A673 (cell line): ENCODE measurements at regions not wholly inside any gene's neighbourhood (a gene's known extent, or its start where the extent isn't known, plus 50 kb on each side); places are given as distances from the start of the nearest gene placed in this dataset.

Source experiments
- BruUV-seq: library from RNA; stranded (reverse); fragments of 400-500 nt; replicated peaks from 2 replicates; lab custom pipeline; 2021; lab: Mats Ljungman, UMichigan
- CTCF ChIA-PET: fragments of 300-600 bp; sonication (Branson Sonifier 250); formaldehyde crosslinking; loops from one replicate; lab custom pipeline; 2022; ENCODE audit warnings: antibody characterized with exemption; lab: Charles Lee
- POLR2A ChIA-PET: fragments of 300-600 bp; sonication (Branson Sonifier 250); formaldehyde crosslinking; loops from one replicate; lab custom pipeline; 2022; ENCODE audit warnings: antibody characterized with exemption; ENCODE audit not compliant: low non-redundant PET; lab: Charles Lee
- DNase-seq: peaks from one replicate; pipeline ENCODE4 v3.0.0-alpha.2; 2015; ENCODE audit warnings: low spot score
- H3K27ac ChIP-seq: fragments of 200-600 bp; sonication (generic); 2 replicates; pipeline ENCODE4 v1.5.1; 2016; ENCODE audit warnings: mixed run types, low read depth, mild to moderate bottlenecking, mixed read lengths, antibody characterized with exemption, low read length; ENCODE audit not compliant: poor library complexity, severe bottlenecking
- H3K27me3 ChIP-seq: fragments of 200-600 bp; sonication (generic); replicated peaks from 2 replicates; pipeline ENCODE4 v1.6.1; 2017; ENCODE audit warnings: mixed run types, low read depth, mild to moderate bottlenecking, mixed read lengths, antibody characterized with exemption, low read length; ENCODE audit not compliant: insufficient read depth, poor library complexity
- H3K36me3 ChIP-seq: fragments of 200-600 bp; sonication (generic); 2 replicates; pipeline ENCODE4 v1.6.1; 2016; ENCODE audit warnings: mixed run types, mild to moderate bottlenecking, mixed read lengths, antibody characterized with exemption, low read length; ENCODE audit not compliant: insufficient read depth, poor library complexity, severe bottlenecking
- H3K4me1 ChIP-seq: fragments of 200-600 bp; sonication (generic); 2 replicates; pipeline ENCODE4 v1.6.1; 2017; ENCODE audit warnings: mixed run types, mild to moderate bottlenecking, mixed read lengths, antibody characterized with exemption, low read length; ENCODE audit not compliant: insufficient read depth, poor library complexity, severe bottlenecking
- H3K4me3 ChIP-seq: fragments of 200-600 bp; sonication (generic); 2 replicates; pipeline ENCODE4 v1.5.1; 2016; ENCODE audit warnings: low read depth, mixed run types, mild to moderate bottlenecking, mixed read lengths, low read length; ENCODE audit not compliant: poor library complexity, severe bottlenecking
- H3K9me3 ChIP-seq: fragments of 200-600 bp; sonication (generic); 2 replicates; pipeline ENCODE4 v1.6.1; 2016; ENCODE audit warnings: mixed run types, low read depth, mild to moderate bottlenecking, mixed read lengths, antibody characterized with exemption, low read length; ENCODE audit not compliant: poor library complexity, severe bottlenecking
- EZH2 ChIP-seq: fragments of 200-600 bp; sonication (generic); IDR thresholded peaks from 2 replicates; pipeline ENCODE4 v1.6.1; 2017; ENCODE audit warnings: borderline replicate concordance, low read depth, mild to moderate bottlenecking, mixed read lengths, antibody characterized with exemption, low read length; ENCODE audit not compliant: poor library complexity, severe bottlenecking
- intact Hi-C: fragments of 100-400 bp; cut with micrococcal nuclease; formaldehyde crosslinking; loops from one replicate; pipeline ENCODE4 v1.10.0; 2022; ENCODE audit not compliant: unreplicated experiment
- TF ChIP-seq, protein P1 (sequence below): fragments of 300-800, 200-600 bp; sonication (generic); conservative IDR thresholded peaks from 2 replicates; pipeline ENCODE4 v1.5.1; 2017; ENCODE audit warnings: low read depth, mild to moderate bottlenecking, antibody characterized with exemption, low read length, moderate library complexity, mixed read lengths

DNA sequence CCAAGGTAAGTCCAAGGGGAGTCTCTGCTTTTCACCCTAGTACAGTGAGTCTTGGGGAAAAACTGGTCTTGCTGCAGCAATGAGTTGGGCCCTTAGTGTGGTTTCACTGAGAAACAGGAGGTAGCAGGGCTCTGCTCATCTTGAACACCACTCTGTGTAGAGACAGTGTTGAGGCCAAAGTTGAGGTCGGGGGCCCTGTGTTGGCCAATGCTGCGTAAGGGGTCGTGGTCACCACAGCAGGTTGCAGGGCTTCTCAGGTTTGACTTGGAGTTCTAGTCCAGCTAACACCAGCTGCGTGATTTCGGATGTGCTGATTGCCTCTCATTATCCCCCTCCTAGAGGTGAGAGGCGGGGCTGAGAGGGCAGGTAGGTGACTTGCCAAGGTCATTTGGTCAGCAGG is 807.5 kb downstream of the VRK1 start:
- no peak for DNase-seq
- no TSS peak for BruUV-seq
- no peaks in the 10 kb centered on the region for H3K27me3 ChIP-seq
- H3K36me3 ChIP-seq = no peaks in the 10 kb centered on the region
- H3K4me1 ChIP-seq = no peaks in the 10 kb centered on the region
- TF ChIP-seq, protein P1, sequence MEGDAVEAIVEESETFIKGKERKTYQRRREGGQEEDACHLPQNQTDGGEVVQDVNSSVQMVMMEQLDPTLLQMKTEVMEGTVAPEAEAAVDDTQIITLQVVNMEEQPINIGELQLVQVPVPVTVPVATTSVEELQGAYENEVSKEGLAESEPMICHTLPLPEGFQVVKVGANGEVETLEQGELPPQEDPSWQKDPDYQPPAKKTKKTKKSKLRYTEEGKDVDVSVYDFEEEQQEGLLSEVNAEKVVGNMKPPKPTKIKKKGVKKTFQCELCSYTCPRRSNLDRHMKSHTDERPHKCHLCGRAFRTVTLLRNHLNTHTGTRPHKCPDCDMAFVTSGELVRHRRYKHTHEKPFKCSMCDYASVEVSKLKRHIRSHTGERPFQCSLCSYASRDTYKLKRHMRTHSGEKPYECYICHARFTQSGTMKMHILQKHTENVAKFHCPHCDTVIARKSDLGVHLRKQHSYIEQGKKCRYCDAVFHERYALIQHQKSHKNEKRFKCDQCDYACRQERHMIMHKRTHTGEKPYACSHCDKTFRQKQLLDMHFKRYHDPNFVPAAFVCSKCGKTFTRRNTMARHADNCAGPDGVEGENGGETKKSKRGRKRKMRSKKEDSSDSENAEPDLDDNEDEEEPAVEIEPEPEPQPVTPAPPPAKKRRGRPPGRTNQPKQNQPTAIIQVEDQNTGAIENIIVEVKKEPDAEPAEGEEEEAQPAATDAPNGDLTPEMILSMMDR = no peak
- TF ChIP-seq EZH2 = no peak
- H3K9me3 ChIP-seq = peaks cover 6% of the 10 kb centered on the region
- POLR2A ChIA-PET = no interaction called here
- no peak overlapping the region for H3K27ac ChIP-seq
- CTCF ChIA-PET = interaction anchor here (0.6 kb wide), 2 partner anchors 441 to 1083 kb away, joined by 5 to 6 read pairs; no protein-coding TSS in a partner anchor
- H3K4me3 ChIP-seq = no peak overlapping the region
- intact Hi-C loops = no loop called here

DNA sequence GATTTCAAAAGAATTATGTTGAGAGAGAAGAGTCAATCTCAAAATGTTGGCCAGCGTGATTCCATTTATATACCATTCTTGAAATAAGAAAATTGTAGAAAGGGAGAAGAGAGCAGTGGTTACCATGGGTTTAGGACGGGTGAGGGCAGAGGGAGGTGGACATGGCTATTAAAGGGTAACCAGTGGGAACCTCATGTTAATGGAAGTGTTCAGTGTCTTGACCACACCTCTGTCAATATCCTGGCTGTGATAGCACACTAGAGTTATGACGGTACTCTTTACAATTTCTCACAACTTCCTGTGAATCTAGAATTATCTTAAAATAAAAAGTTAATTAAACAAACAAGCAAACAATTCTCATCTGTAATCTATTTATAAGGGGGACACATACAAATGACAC is 821.2 kb downstream of the VRK1 start:
- ChIA-PET CTCF (no interaction called here), POLR2A (no interaction called here)
- no peak for DNase-seq
- no peak overlapping the region for H3K27ac ChIP-seq
- no TSS peak for BruUV-seq
- no peaks in the 10 kb centered on the region for H3K27me3 ChIP-seq
- peaks cover 6% of the 10 kb centered on the region for H3K9me3 ChIP-seq
- intact Hi-C loops = no loop called here
- no peak for TF ChIP-seq EZH2
- TF ChIP-seq, protein P1 = no peak
- no peaks in the 10 kb centered on the region for H3K36me3 ChIP-seq
- H3K4me3 ChIP-seq = no peak overlapping the region
- H3K4me1 ChIP-seq = peaks cover 8% of the 10 kb centered on the region

DNA sequence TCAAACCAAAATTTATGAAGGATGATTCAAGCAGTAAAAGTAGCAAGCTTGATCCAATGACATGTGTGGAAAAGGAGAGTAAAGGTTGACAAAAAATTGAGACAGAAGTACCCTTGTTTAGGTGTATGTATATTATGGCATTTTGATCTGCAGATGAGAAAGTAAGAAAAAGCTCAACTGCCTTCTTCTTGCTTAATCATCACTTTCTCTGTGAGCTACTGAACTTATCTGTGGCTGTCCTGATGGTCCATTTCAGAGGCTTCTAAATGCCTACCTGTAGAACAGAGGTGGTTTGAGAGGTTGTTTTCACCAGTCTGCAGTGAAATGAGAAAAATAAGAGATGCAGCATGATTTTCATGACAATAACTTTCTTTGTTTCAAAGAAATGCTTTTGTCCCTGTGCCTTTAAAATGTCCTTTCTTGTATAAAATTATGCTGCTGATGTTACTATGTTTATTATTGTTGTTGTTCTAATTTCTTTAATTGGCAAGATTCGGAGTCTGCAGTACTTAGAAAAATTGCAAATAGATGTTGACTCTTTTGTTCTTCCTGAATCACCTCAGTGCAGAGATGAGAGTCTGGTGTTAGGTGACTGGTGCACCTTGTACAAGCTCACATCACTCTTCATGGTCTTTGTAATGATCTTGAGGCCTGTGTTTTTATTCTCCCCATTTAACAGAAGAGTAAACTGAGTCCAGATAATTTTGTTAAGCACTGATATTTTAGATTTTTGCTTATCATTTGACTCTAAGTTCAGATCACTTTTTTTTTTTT is 821.9 kb downstream of the VRK1 start:
- ChIA-PET POLR2A (no interaction called here), CTCF (no interaction called here)
- no peak for TF ChIP-seq EZH2
- TF ChIP-seq, protein P1 = no peak

More for the DNA sequence above, 821.9 kb downstream of the VRK1 start:
- BruUV-seq = no TSS peak
- Histone ChIP-seq H3K27ac (no peak overlapping the region), H3K4me1 (peaks cover 8% of the 10 kb centered on the region), H3K27me3 (no peaks in the 10 kb centered on the region), H3K36me3 (no peaks in the 10 kb centered on the region), H3K9me3 (peaks cover 6% of the 10 kb centered on the region), H3K4me3 (no peak overlapping the region)
- intact Hi-C loops = no loop called here
- no peak for DNase-seq
